NB4 (cell line): ENCODE measurements at regions not wholly inside any gene's neighbourhood (a gene's known extent, or its start where the extent isn't known, plus 50 kb on each side); places are given as distances from the start of the nearest gene placed in this dataset.

Source experiments
- POLR2A ChIP-seq: IDR thresholded peaks from 2 replicates; pipeline ENCODE4 v1.6.1; 2011; ENCODE audit warnings: mild to moderate bottlenecking; ENCODE audit not compliant: insufficient read length; ENCODE audit errors: extremely low read depth
- TF ChIP-seq, protein P1 (sequence below): IDR thresholded peaks from one replicate; pipeline ENCODE4 v1.5.1; 2012; ENCODE audit warnings: low read depth, low read length
- TF ChIP-seq, protein P2 (sequence below): IDR thresholded peaks from 2 replicates; pipeline ENCODE4 v1.6.1; 2011; ENCODE audit warnings: low read depth, low read length

DNA sequence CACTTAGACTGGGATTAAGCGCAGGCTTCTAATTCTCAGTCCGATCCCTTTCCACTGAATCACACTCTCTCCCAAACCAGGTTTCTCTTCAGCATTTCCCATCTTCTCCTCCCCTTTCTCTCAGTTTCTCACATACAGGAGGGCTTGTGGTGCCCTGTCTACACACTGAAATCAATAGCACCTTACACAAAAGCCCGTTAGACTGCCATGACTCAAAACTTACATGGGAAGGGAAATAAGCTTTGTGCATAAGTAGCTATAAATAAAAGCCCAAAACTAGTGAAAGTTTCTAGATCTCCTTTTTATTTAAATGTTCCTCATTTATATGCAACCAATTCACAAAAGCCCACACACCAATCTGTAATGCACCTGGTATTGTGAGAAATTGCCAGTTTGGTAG is 318.4 kb downstream of the TXNL1 start:
- TF ChIP-seq, protein P1, sequence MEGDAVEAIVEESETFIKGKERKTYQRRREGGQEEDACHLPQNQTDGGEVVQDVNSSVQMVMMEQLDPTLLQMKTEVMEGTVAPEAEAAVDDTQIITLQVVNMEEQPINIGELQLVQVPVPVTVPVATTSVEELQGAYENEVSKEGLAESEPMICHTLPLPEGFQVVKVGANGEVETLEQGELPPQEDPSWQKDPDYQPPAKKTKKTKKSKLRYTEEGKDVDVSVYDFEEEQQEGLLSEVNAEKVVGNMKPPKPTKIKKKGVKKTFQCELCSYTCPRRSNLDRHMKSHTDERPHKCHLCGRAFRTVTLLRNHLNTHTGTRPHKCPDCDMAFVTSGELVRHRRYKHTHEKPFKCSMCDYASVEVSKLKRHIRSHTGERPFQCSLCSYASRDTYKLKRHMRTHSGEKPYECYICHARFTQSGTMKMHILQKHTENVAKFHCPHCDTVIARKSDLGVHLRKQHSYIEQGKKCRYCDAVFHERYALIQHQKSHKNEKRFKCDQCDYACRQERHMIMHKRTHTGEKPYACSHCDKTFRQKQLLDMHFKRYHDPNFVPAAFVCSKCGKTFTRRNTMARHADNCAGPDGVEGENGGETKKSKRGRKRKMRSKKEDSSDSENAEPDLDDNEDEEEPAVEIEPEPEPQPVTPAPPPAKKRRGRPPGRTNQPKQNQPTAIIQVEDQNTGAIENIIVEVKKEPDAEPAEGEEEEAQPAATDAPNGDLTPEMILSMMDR: no peak
- no peak for TF ChIP-seq POLR2A
- TF ChIP-seq, protein P2, sequence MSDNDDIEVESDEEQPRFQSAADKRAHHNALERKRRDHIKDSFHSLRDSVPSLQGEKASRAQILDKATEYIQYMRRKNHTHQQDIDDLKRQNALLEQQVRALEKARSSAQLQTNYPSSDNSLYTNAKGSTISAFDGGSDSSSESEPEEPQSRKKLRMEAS: no peak
